OCI-M2 (cell line): ENCODE measurements at regions not wholly inside any gene's neighbourhood (a gene's known extent, or its start where the extent isn't known, plus 50 kb on each side); places are given as distances from the start of the nearest gene placed in this dataset.
"Not testable (repeated sequence)": the region's sequence is repeated elsewhere in the genome, so short reads cannot be mapped to it uniquely, and the experiment has no call there.

Experiments used
- DNase-seq: peaks from one replicate; lab custom pipeline; 2025; ENCODE audit not compliant: unreplicated experiment; lab: John Stamatoyannopoulos, UW

GRCh38 chr6:122859676-122860075, 70.6 kb downstream of the SMPDL3A start:
- DNase-seq, result no peak

GRCh38 chr6:122861594-122861993, 72.5 kb downstream of the SMPDL3A start:
- no peak for DNase-seq

GRCh38 chr6:122868137-122868536, 79.1 kb downstream of the SMPDL3A start:
- DNase-seq, result no peak

GRCh38 chr6:122869437-122870024, 80.5 kb downstream of the SMPDL3A start:
- DNase-seq, result peak; percentile 19

GRCh38 chr6:122871079-122871478, 82.0 kb downstream of the SMPDL3A start:
- no peak for DNase-seq

GRCh38 chr6:122872311-122872710, 83.3 kb downstream of the SMPDL3A start:
- DNase-seq, result no peak

- DNase-seq, result no peak
These were observed 88.2 kb downstream of the SMPDL3A start for GRCh38 chr6:122877302-122877701.

- DNase-seq, result no peak
These were observed 89.7 kb downstream of the SMPDL3A start for GRCh38 chr6:122878796-122879195.

- DNase-seq, result no peak
These were observed 97.4 kb downstream of the SMPDL3A start for GRCh38 chr6:122886481-122886880.

GRCh38 chr6:122887941-122888340, 98.9 kb downstream of the SMPDL3A start:
- no peak for DNase-seq

GRCh38 chr6:122888680-122889079, 99.6 kb downstream of the SMPDL3A start:
- not testable (repeated sequence) for DNase-seq

- DNase-seq, result no peak
These were observed 101.2 kb downstream of the SMPDL3A start for GRCh38 chr6:122890250-122890649.

GRCh38 chr6:122894791-122895190, 101.2 kb upstream of the CLVS2 start:
- no peak for DNase-seq

- DNase-seq, result no peak
These were observed 93.7 kb upstream of the CLVS2 start for GRCh38 chr6:122902326-122902725.

- no peak for DNase-seq
These were observed 92.6 kb upstream of the CLVS2 start for GRCh38 chr6:122903266-122903915.

GRCh38 chr6:122904166-122904565, 91.9 kb upstream of the CLVS2 start:
- no peak for DNase-seq

- DNase-seq, result no peak
These were observed 82.5 kb upstream of the CLVS2 start for GRCh38 chr6:122913558-122913957.

GRCh38 chr6:122918714-122919113, 77.3 kb upstream of the CLVS2 start:
- DNase-seq, result no peak

GRCh38 chr6:122930252-122931180, 65.5 kb upstream of the CLVS2 start:
- DNase-seq, result no peak

GRCh38 chr6:122931916-122932315, 64.1 kb upstream of the CLVS2 start:
- DNase-seq, result no peak

GRCh38 chr6:122944936-122945335, 51.1 kb upstream of the CLVS2 start:
- not testable (repeated sequence) for DNase-seq
